ENCODE measurements at regions not wholly inside any gene's neighbourhood (a gene's known extent, or its start where the extent isn't known, plus 50 kb on each side); places are given as distances from the start of the nearest gene placed in this dataset.

- no peak for DNase-seq (ENCODE audit: low spot score)
These were observed 497.1 kb upstream of the KLHL29 start for GRCh38 chr2:22887845-22888244.

- DNase-seq (ENCODE audit: low spot score), result no peak
These were observed 494.8 kb upstream of the KLHL29 start for GRCh38 chr2:22890132-22890531.

GRCh38 chr2:22893761-22894517, 491.0 kb upstream of the KLHL29 start:
- DNase-seq (ENCODE audit: low spot score), result no peak

GRCh38 chr2:22894761-22895160, 490.2 kb upstream of the KLHL29 start:
- DNase-seq (ENCODE audit: low spot score), result no peak

GRCh38 chr2:22897428-22897827, 487.6 kb upstream of the KLHL29 start:
- no peak for DNase-seq (ENCODE audit: low spot score)

GRCh38 chr2:22900674-22901073, 484.3 kb upstream of the KLHL29 start:
- DNase-seq (ENCODE audit: low spot score), result no peak

GRCh38 chr2:22901471-22902179, 483.4 kb upstream of the KLHL29 start:
- no peak for DNase-seq (ENCODE audit: low spot score)

- no peak for DNase-seq (ENCODE audit: low spot score)
These were observed 482.8 kb upstream of the KLHL29 start for GRCh38 chr2:22902180-22902550.

- no peak for DNase-seq (ENCODE audit: low spot score)
These were observed 482.3 kb upstream of the KLHL29 start for GRCh38 chr2:22902662-22903165.

GRCh38 chr2:22903616-22904015, 481.4 kb upstream of the KLHL29 start:
- DNase-seq (ENCODE audit: low spot score), result no peak

GRCh38 chr2:22904126-22904684, 480.8 kb upstream of the KLHL29 start:
- no peak for DNase-seq (ENCODE audit: low spot score)

GRCh38 chr2:22907330-22907729, 477.6 kb upstream of the KLHL29 start:
- no peak for DNase-seq (ENCODE audit: low spot score)

- DNase-seq (ENCODE audit: low spot score), result no peak
These were observed 472.6 kb upstream of the KLHL29 start for GRCh38 chr2:22912398-22912797.

GRCh38 chr2:22929998-22930397, 455.0 kb upstream of the KLHL29 start:
- no peak for DNase-seq (ENCODE audit: low spot score)

GRCh38 chr2:22930781-22931180, 454.2 kb upstream of the KLHL29 start:
- DNase-seq (ENCODE audit: low spot score), result no peak

- no peak for DNase-seq (ENCODE audit: low spot score)
These were observed 452.7 kb upstream of the KLHL29 start for GRCh38 chr2:22932288-22932687.

- DNase-seq (ENCODE audit: low spot score), result no peak
These were observed 450.2 kb upstream of the KLHL29 start for GRCh38 chr2:22934747-22935146.

- no peak for DNase-seq (ENCODE audit: low spot score)
These were observed 442.5 kb upstream of the KLHL29 start for GRCh38 chr2:22942441-22942840.

- DNase-seq (ENCODE audit: low spot score), result no peak
These were observed 440.8 kb upstream of the KLHL29 start for GRCh38 chr2:22944143-22944542.

GRCh38 chr2:22946553-22946952, 438.4 kb upstream of the KLHL29 start:
- no peak for DNase-seq (ENCODE audit: low spot score)

GRCh38 chr2:22947741-22948140, 437.2 kb upstream of the KLHL29 start:
- no peak for DNase-seq (ENCODE audit: low spot score)

GRCh38 chr2:22950431-22950830, 434.5 kb upstream of the KLHL29 start:
- DNase-seq (ENCODE audit: low spot score), result no peak

GRCh38 chr2:22952656-22953225, 432.2 kb upstream of the KLHL29 start:
- DNase-seq (ENCODE audit: low spot score), result no peak

Data from ureter (tissue), 1 donor.